Activated T-helper 17 cell treated with anti-CD3 and anti-CD28 coated beads, Interleukin-2, amount 50 U/mL, for 72 hours (primary cell): ENCODE measurements at regions not wholly inside any gene's neighbourhood (a gene's known extent, or its start where the extent isn't known, plus 50 kb on each side); places are given as distances from the start of the nearest gene placed in this dataset.

ENCODE experiments used
- ATAC-seq: fragments of 150-1000 bp; cut with Tn5 transposase; replicated peaks from 2 replicates; pipeline ENCODE4 v1.10.0; 2021; ENCODE audit warnings: mild to moderate bottlenecking, moderate library complexity
- H3K27ac Mint-ChIP-seq: one replicate; pipeline ENCODE4 v1.8.0; 2022; ENCODE audit warnings: mixed read lengths
- H3K27me3 Mint-ChIP-seq: one replicate; pipeline ENCODE4 v1.8.0; 2022; ENCODE audit warnings: mixed read lengths
- H3K36me3 Mint-ChIP-seq: one replicate; pipeline ENCODE4 v1.8.0; 2022; ENCODE audit warnings: low read depth, mild to moderate bottlenecking, mixed read lengths
- H3K4me1 Mint-ChIP-seq: one replicate; pipeline ENCODE4 v1.8.0; 2022; ENCODE audit warnings: mixed read lengths
- H3K4me3 Mint-ChIP-seq: one replicate; pipeline ENCODE4 v1.8.0; 2022; ENCODE audit warnings: mild to moderate bottlenecking, mixed read lengths
- H3K9me3 Mint-ChIP-seq: one replicate; pipeline ENCODE4 v1.8.0; 2022; ENCODE audit warnings: mixed read lengths

DNA sequence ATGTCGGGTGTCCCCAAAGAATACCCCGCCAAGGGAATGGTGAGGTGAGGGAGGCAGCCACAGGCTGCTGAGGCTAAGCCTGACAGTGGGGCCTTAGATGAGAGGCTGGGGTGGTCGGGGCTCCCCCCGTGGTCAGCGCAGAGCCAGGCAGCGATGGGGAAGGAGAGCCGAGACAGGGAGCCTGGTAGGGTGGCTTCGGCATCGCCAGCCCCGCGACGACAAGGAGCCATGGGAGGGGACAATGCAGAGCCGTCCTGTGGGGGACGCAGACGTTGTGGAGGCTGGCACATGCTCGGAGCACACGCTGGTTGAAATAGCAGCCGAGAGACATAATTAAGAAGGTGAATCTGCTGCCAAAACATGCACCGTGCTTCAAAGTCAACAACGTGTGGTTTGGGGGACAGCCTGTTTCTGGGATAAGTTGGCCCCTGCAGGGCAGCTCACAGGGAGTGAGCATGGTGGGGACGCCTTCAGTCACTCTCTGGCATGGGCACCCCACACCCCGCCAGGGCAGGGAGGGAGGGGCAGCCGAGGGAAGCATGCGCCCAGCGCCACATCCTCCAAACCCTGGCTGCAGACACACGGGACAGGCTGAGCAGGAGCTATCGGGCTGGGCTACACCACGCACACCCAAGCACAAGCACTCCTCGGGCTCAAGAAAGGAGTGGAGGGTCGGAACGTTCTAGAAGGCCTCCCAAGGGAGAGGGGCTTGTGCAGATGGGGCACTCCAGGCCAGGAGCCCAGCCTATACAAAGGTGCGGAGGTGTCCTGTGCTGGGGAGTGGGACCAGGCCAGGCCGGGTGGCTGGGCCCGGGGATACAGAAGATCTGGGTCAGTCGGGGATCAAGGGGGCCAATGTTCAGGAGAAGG is 66.6 kb upstream of the C14orf180 start:
- H3K27me3 Mint-ChIP-seq = peaks cover 10% of the 10 kb centered on the region
- H3K36me3 Mint-ChIP-seq = no peaks in the 10 kb centered on the region
- no peak overlapping the region for H3K4me3 Mint-ChIP-seq
- no peaks in the 10 kb centered on the region for H3K4me1 Mint-ChIP-seq
- H3K9me3 Mint-ChIP-seq = no peaks in the 10 kb centered on the region
- H3K27ac Mint-ChIP-seq = no peak overlapping the region
- no peak for ATAC-seq

DNA sequence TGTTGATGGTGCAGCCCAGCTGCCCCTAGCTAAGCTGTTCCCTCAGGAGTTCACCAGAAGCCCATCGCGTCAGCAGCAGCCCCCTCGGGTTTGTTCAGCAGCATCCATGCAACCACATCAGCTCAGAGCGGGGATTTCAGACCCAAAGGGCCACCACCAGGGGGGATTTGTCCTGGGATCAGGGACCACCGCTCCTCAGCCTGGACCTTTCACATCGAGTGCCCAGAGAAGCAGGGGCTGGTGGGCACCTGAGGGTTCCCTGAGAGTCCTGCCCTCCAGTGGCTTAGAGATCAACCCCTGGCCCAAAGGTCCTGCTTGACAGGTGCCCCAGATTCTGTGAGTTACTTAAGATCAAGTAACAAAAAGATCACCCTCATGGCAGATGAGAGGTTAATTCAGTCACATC is 65.9 kb upstream of the C14orf180 start:
- no peak for ATAC-seq
- Mint-ChIP-seq H3K27me3 (peaks cover 7% of the 10 kb centered on the region), H3K9me3 (no peaks in the 10 kb centered on the region), H3K4me3 (no peak overlapping the region), H3K4me1 (no peaks in the 10 kb centered on the region), H3K27ac (no peak overlapping the region), H3K36me3 (no peaks in the 10 kb centered on the region)

DNA sequence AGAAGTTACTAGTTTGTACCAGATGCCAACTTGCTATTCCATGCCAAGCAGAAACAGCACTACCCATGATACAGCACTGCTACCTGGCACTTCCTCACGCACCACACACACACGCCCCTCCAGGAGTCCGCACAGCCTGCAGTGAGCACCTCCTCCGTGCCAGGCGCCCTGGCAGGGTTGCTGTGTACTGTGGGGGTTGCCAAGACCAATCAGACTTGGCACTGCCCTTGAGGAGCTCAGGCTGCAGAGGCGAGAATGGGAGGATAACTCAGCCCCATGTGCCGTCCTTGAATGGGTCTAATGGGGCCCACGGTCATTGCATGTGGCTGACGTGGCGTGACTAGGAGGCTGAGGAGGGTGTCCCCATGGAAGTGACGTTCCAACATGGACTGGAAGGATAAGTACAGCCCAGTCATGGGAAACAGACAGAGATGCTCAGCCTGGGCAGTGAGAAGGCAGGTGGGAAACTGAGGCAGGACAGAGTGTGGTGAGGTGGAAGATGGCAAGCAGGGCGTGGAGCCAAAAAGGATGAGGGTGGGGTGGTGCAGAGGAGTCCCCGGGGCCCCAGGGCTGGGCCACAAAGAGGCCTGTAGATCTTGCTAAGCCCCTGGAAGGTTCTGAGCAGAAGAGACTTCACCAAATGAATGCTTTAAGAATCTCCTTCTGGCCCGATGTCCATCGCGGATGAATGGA is 65.3 kb upstream of the C14orf180 start:
- Mint-ChIP-seq H3K9me3 (no peaks in the 10 kb centered on the region), H3K36me3 (no peaks in the 10 kb centered on the region), H3K27me3 (peaks cover 7% of the 10 kb centered on the region), H3K4me3 (no peak overlapping the region), H3K27ac (no peak overlapping the region), H3K4me1 (no peaks in the 10 kb centered on the region)
- ATAC-seq = no peak

DNA sequence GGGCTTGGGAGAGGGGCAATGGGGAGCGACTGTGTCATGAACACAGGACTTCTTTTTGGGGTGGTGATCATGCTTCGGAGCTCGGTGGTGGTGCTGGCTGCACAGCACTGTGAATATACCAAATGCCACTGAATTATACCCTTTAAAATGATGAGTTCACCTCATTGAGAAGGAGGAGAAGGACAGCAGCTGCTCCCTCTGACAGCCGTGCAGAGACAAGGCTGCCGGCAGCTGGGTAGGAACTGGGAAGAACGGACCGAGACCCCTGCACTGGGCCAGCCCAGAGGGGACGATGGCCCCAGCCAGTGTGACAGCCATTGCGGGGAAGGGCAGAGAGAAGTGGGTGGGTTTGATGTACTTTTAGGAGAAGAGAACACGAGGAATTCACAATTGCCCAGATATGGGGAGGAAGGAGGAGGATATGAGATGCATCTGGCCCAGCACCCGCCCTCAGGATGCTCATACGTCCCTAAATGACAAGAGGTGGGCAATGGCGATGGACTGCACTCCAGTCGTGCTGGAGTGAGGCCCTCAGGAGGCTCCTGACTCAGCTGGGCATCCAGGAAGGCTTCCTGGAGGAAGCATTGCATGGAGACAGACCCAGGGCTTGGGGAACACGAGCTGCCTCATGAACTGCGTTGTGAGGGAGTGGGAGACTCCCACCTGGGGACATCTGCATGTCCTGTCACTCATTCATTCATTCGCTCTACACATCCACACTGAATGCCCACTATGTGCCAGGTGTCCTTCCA is 64.3 kb upstream of the C14orf180 start:
- Mint-ChIP-seq H3K9me3 (no peaks in the 10 kb centered on the region), H3K4me3 (no peak overlapping the region), H3K4me1 (no peaks in the 10 kb centered on the region), H3K36me3 (no peaks in the 10 kb centered on the region), H3K27ac (no peak overlapping the region), H3K27me3 (peaks cover 7% of the 10 kb centered on the region)
- no peak for ATAC-seq

DNA sequence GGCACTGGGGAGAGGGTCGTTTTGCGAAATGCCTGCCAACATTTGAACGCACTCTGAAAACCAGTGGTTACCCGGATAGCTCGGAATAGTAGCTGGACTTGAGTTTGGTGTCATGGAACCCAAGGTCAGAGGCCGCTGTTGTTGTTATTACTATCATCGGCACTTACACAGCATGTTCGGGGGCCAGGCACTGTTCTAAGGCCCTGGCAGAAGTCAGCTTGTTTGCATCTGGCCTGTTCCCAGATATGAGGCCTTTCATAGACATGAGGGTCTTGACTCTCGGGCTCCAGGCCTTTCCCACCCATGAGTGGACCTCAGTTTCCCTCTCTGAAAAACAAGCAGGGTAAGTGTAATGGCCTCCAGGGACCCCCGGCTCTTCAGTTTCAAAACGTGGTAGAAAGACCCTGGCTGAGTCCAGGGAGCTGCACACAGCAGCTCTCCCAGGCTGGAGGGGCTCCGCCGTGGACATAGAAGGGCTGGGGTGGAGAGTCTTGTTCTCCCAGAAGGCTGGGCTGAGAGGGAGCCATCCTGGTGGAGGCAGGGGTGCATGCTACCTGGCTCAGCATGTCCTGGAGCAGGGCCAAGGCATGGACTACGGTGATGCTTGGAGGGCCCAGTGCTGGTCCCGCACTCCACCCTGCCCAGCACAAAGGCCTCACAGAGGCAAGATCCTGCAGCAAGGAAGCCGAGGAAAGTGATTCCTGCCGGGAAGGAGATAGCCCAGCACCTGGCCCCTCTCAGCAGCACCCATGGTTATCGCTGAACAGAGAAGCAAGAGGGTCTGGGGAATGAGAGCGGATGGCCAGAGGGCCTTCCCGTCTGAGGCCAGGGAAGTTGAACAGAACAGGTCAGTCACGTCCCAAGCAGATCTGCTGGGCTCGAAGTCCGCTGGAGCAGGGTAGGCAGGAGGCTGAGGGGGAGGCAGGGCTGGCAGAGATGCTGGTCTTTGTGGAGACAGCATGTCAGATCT is 63.5 kb upstream of the C14orf180 start:
- Mint-ChIP-seq H3K4me1 (no peaks in the 10 kb centered on the region), H3K27me3 (peaks cover 7% of the 10 kb centered on the region), H3K4me3 (no peak overlapping the region), H3K27ac (no peak overlapping the region), H3K36me3 (no peaks in the 10 kb centered on the region), H3K9me3 (no peaks in the 10 kb centered on the region)
- ATAC-seq = no peak

DNA sequence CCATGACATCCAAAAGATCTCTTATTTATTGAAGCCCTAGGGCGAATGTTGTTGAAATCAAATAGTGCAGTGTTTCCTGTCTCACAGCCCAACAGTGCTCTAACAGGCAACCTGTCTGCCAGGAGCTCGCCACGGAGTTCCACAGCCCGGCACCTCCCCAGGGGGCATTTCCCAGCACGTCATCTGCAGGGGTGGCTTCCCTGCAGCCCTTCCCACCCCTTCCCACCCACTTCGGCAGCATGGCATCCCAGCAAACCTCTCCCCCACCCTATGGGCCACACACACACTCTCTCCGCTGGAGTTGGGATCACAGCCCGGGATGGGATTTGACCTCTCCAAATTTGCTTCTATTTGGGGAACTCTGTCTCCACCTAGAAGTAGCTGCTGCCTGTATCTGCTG is 62.7 kb upstream of the C14orf180 start:
- ATAC-seq = no peak
- Mint-ChIP-seq H3K27me3 (peaks cover 7% of the 10 kb centered on the region), H3K4me3 (no peak overlapping the region), H3K4me1 (no peaks in the 10 kb centered on the region), H3K27ac (no peak overlapping the region), H3K36me3 (no peaks in the 10 kb centered on the region), H3K9me3 (no peaks in the 10 kb centered on the region)

DNA sequence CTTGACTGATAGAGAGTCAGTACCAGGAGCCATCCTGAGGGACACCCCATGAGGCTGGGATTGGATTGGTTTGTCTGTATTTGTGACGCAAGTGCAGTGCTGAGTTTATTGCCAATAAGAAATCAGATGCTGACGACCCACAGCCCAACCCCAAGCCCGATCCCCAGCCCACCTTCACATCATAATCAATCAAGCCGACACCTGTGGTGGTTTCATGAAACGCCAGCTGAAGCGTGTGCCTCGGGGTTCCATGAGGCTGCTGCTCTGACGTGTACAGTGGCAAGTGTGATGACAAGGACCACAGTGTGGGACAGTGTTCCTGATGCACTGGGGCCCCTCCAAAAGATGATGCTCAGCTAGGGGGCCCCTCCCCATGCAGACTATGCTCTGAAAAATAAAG is 62.1 kb upstream of the C14orf180 start:
- Mint-ChIP-seq H3K4me3 (no peak overlapping the region), H3K4me1 (no peaks in the 10 kb centered on the region), H3K9me3 (no peaks in the 10 kb centered on the region), H3K27me3 (peaks cover 7% of the 10 kb centered on the region), H3K36me3 (no peaks in the 10 kb centered on the region), H3K27ac (no peak overlapping the region)
- no peak for ATAC-seq

DNA sequence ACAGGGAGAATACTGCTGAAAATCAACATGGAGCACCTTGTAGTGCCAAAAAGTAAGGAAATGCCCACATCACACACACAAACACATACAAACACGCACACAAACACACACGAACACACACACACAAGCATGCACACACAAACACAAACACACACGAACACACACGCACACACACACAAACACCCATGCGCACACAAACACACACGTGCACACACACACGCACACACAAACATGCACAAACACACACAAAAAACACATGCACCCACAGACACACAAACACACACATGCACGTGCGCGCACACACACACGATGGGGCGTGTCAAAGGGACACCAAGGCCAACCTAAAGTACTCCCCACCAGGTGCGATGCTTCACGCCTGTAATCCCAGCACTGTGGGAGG is 61.7 kb upstream of the C14orf180 start:
- no peak for ATAC-seq
- Mint-ChIP-seq H3K9me3 (no peaks in the 10 kb centered on the region), H3K4me1 (no peaks in the 10 kb centered on the region), H3K4me3 (no peak overlapping the region), H3K36me3 (no peaks in the 10 kb centered on the region), H3K27me3 (peaks cover 7% of the 10 kb centered on the region), H3K27ac (no peak overlapping the region)

DNA sequence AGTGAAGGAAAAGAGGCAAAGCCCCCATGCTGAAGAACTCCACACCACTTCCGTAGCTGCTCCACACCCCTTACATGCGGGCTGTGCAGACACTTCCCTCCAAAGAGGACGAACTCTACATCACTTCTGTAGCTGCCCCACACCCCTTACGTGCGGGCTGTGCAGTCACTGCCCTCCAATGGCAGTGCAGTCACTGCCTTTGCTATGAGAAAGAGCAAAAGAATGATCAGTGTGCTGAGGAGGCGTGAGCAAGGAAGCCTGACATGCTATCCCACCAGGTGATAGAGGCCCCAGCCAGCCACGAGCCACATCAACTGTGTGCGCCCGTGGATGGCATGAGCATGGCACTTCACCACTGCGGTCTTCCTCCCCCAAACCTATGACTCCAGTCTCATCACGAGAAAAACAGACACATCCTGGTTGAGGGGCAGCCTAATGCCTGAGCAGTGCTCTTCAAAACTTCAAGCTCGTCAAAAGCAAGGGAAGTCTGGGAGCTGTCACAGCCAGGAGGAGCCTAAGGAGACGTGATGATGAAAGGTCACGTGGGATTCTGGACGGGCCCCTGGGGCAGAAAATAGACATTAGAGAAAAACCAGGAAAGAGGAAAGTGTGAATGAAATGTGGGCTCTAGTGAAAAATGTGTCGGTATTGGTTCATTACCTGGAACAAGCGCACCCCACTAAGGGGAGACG is 60.8 kb upstream of the C14orf180 start:
- ATAC-seq = no peak
- no peaks in the 10 kb centered on the region for H3K9me3 Mint-ChIP-seq
- H3K4me1 Mint-ChIP-seq = no peaks in the 10 kb centered on the region
- H3K27me3 Mint-ChIP-seq = peaks cover 7% of the 10 kb centered on the region
- H3K27ac Mint-ChIP-seq = no peak overlapping the region
- H3K36me3 Mint-ChIP-seq = no peaks in the 10 kb centered on the region
- H3K4me3 Mint-ChIP-seq = no peak overlapping the region

DNA sequence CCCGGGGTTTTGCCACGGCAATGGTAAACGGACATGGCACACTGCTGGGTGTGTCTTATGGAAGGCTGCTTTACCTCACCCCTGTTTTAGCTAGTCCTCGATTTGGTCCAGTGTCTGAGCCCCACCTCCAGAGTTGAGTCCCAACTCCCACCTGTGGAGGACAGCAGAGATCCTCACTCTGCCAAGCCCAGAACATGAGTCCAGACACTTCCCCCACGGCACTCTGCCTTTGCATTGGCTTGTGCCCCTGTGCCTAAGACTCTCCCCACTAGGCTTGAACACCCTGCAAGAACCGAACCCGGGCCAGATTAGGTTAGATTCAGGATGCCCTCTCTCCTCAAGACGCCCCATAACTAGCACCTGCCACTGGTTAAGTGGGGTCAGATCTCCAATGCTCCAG is 59.8 kb upstream of the C14orf180 start:
- no peak overlapping the region for H3K27ac Mint-ChIP-seq
- no peak overlapping the region for H3K4me3 Mint-ChIP-seq
- no peak for ATAC-seq
- no peaks in the 10 kb centered on the region for H3K9me3 Mint-ChIP-seq
- no peaks in the 10 kb centered on the region for H3K36me3 Mint-ChIP-seq
- no peaks in the 10 kb centered on the region for H3K4me1 Mint-ChIP-seq
- peaks cover 7% of the 10 kb centered on the region for H3K27me3 Mint-ChIP-seq

DNA sequence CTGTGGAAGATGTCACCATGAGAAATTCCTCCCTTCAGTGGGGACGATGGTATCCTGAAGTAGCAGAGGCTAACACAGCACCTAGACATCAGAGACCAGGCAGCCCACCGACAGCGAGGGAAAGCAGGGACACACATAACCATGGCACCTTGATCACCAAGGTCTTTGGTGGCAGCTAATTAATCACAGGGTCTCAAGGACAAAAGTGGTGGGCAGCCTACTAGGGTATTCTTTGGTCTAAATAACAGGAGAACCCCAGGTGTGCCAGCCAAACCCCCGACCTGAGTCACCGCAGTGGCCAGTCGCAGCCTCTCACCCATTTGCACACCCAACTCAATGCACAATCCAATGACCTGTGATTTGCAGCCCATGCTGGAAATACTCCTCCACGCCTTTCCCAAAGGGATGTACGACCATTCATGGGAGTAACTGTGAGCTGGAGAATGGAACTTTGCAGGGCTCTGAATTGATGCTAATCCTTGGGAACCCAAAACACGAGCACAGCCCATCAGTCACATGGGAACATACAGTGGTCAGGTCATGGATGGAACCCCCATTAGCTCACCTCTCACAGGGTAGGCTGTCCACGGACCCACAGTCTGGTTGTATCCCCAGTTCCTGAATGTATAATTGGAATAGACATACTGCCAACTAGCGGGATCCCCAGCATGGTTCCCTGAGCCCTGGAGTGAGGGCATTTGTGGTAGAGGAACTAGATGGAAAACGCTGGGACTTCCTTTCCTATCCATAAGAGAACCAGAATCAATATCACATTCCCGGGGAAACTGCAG is 58.7 kb upstream of the C14orf180 start:
- ATAC-seq = no peak
- no peak overlapping the region for H3K27ac Mint-ChIP-seq
- H3K4me1 Mint-ChIP-seq = no peaks in the 10 kb centered on the region
- no peaks in the 10 kb centered on the region for H3K9me3 Mint-ChIP-seq
- no peaks in the 10 kb centered on the region for H3K36me3 Mint-ChIP-seq
- no peak overlapping the region for H3K4me3 Mint-ChIP-seq
- peaks cover 7% of the 10 kb centered on the region for H3K27me3 Mint-ChIP-seq

DNA sequence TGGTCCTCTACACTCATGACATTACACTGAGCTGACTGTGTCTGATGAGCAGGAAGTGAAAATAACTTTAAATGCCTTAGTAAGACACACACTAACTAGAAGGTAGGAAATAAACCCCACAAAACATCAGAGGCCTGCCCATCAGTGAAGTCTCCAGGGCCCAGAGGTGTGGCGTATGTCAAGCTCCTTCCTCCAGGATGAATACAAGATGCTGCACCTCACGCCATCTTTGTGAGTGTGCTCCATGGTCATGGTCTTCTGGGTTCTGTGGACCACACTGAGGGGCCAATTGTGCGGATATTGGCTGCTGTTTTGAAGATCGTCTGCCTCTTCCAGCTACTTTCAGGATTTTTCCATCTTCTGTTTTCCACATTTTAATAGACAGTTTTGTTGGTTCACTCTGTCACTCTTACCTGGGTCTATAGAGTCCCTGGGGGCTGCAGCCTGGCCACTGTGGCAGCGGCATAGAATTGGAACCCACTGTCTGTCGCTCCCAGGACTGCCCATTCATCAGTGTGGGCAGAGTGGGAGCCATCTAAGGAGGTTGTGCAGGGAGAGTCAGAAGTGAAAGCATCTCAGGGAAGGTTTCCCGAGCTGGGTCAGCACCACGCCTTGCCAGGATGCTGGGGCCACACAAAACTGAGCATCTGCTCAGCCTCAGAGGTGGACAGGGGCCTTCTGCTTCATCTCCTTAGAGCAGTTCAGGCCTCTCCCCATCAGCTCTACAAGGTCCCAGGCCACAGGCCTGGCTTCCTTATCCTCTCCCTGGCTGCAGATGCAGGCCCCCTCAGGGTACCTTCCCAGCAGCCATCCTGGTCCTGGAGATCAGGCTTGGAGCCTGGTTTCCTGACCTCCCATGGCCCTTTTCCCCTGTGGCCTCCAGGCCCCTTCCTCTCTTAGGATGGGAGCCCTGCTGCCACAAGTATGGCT is 57.5 kb upstream of the C14orf180 start:
- H3K27me3 Mint-ChIP-seq = peaks cover 3% of the 10 kb centered on the region

More for the DNA sequence above, 57.5 kb upstream of the C14orf180 start:
- Mint-ChIP-seq H3K9me3 (peaks cover 4% of the 10 kb centered on the region), H3K4me3 (no peak overlapping the region), H3K27ac (no peak overlapping the region), H3K4me1 (peaks cover 3% of the 10 kb centered on the region), H3K36me3 (no peaks in the 10 kb centered on the region)
- ATAC-seq = no peak
